ENCODE measurements at regions not wholly inside any gene's neighbourhood (a gene's known extent, or its start where the extent isn't known, plus 50 kb on each side); places are given as distances from the start of the nearest gene placed in this dataset.

DNA sequence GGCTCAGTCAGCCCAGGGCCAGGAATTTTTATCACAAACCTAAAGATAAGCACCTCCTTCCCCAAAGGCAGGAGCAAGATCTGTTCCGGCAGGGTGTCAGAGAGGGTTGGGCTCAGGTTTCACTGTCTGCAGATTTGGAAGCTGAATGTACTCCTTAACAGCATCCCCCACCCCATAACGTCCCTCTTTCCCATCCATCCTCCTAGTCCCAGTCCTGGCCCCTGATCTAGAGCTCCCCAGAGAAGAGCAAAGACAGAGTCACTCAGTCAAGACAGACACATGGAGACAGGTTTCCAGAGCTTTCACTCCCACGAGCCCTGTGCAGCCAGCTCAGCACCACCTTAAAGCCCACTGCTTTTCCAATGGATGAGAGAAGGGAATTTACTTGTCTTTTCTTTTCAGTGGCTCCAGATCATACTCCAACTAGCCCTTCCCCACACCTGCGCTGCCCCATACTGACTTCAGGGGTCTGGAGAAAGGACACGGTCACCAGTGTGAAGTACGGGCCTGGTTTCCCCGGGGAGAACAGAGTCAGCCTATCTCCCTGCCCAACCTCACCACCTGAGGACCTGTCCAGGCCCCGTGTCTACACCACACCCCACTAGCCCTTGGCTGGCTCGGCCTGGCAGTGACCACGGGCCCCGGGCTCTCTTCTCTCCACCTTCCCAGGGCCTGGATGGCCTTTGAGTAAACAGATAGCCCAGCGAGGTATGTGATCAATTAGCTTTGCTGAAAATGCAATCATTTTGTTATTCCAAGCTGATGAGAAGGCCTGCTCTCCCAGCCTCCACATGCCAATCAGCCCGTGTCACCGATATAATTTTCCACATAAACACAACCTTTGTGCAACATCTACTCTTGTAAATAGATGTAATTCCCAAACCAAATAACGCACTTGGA lies 249.1 kb downstream of the FOXD2 start:
- Mint-ChIP-seq H3K4me1 (peaks cover 38% of the 10 kb centered on the region), H3K4me3 (no peak overlapping the region), H3K9me3 (no peaks in the 10 kb centered on the region), H3K27me3 (ENCODE audit: low read depth) (peaks cover 3% of the 10 kb centered on the region), H3K27ac (peak overlapping the region; percentile 60; the same call in 1 of the 2 replicates), H3K36me3 (no peaks in the 10 kb centered on the region)
- TF ChIP-seq JAZF1 (CRISPR knock-in tag; IDR thresholded peaks at IDR 0.05) (no peak), TCF7 (CRISPR knock-in tag; IDR thresholded peaks at IDR 0.05; ENCODE audit: low read depth) (no peak)
- TF ChIP-seq, protein P1, sequence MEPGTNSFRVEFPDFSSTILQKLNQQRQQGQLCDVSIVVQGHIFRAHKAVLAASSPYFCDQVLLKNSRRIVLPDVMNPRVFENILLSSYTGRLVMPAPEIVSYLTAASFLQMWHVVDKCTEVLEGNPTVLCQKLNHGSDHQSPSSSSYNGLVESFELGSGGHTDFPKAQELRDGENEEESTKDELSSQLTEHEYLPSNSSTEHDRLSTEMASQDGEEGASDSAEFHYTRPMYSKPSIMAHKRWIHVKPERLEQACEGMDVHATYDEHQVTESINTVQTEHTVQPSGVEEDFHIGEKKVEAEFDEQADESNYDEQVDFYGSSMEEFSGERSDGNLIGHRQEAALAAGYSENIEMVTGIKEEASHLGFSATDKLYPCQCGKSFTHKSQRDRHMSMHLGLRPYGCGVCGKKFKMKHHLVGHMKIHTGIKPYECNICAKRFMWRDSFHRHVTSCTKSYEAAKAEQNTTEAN (CRISPR knock-in tag; IDR thresholded peaks at IDR 0.05) = no peak
- ATAC-seq (peak; percentile 74), DNase-seq (ENCODE audit: low spot score) (no peak)
- POLR2A ChIA-PET = no interaction called here
- CTCF ChIA-PET = interaction anchor here (1.0 to 4.8 kb wide), 12 partner anchors 11 to 508 kb away, joined by 3 to 19 read pairs (median 5); partner anchors contain the start of gene FOXD2

- no peak overlapping the region for H3K27ac Mint-ChIP-seq
- peaks cover 3% of the 10 kb centered on the region; the same call in 1 of the 2 replicates for H3K27me3 Mint-ChIP-seq (ENCODE audit: low read depth)
- no peak for TF ChIP-seq MYBL2 (CRISPR knock-in tag; IDR thresholded peaks at IDR 0.05)
- no peak for TF ChIP-seq ZNF263 (CRISPR knock-in tag; IDR thresholded peaks at IDR 0.05; ENCODE audit: low read depth)
- no peak for TF ChIP-seq GABPB1 (CRISPR knock-in tag; IDR thresholded peaks at IDR 0.05)
- no peak for TF ChIP-seq HMGA2 (CRISPR knock-in tag; IDR thresholded peaks at IDR 0.05)
- no peak for TF ChIP-seq RORB (CRISPR knock-in tag; IDR thresholded peaks at IDR 0.05)
- TF ChIP-seq ZNF317 (CRISPR knock-in tag; IDR thresholded peaks at IDR 0.05; ENCODE audit: borderline replicate concordance, low read depth) = no peak
- TF ChIP-seq, protein P2, sequence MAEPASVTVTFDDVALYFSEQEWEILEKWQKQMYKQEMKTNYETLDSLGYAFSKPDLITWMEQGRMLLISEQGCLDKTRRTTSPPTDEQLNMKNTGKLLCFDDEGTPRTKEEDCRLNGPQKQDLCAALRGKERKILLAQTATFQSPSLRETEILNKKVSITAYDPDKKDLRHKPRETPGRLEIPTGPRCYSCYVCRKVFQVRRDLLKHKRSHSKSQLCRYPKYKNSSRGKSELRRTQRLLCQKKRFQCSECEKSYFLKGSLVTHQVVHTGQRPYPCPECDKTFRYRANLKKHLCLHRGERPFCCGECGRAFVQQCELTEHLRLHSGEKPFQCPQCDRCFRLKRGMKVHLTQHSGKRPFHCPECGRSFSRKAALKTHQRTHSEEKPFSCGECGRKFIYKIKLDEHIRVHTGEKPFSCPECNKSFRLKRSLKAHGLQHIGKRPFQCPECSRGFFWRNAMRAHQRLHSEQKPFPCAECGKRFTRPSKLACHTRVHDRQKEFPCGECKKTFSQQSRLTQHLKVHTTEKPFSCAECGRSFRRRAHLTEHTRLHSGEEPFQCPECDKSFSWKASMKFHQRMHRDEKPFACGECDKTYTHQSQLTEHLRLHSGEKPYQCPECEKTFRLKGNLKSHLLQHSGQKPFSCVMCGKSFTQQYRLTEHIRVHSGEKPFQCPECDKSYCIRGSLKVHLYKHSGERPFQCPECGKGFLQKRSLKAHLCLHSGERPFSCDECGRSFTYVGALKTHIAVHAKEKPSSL (CRISPR knock-in tag; conservative IDR thresholded peaks at IDR 0.05) = no peak
- TF ChIP-seq GRHL2 (CRISPR knock-in tag; IDR thresholded peaks at IDR 0.05; ENCODE audit: insufficient replicate concordance, severe bottlenecking) = no peak
- no peak for TF ChIP-seq MXD4 (CRISPR knock-in tag; IDR thresholded peaks at IDR 0.05; ENCODE audit: borderline replicate concordance)
- ChIA-PET POLR2A (no interaction called here), CTCF (interaction anchor here (1.1 to 4.8 kb wide), 11 partner anchors 21 to 509 kb away, joined by 4 to 19 read pairs (median 7); partner anchors contain the start of gene FOXD2)
- no peak for DNase-seq (ENCODE audit: low spot score)
- no peaks in the 10 kb centered on the region for H3K36me3 Mint-ChIP-seq
- H3K4me3 Mint-ChIP-seq = no peak overlapping the region
- peak; percentile 28 for ATAC-seq
- H3K4me1 Mint-ChIP-seq = peaks cover 38% of the 10 kb centered on the region
- H3K9me3 Mint-ChIP-seq = no peaks in the 10 kb centered on the region
Measured at GRCh38 chr1:47687631-47688460, 250.0 kb downstream of the FOXD2 start.

DNA sequence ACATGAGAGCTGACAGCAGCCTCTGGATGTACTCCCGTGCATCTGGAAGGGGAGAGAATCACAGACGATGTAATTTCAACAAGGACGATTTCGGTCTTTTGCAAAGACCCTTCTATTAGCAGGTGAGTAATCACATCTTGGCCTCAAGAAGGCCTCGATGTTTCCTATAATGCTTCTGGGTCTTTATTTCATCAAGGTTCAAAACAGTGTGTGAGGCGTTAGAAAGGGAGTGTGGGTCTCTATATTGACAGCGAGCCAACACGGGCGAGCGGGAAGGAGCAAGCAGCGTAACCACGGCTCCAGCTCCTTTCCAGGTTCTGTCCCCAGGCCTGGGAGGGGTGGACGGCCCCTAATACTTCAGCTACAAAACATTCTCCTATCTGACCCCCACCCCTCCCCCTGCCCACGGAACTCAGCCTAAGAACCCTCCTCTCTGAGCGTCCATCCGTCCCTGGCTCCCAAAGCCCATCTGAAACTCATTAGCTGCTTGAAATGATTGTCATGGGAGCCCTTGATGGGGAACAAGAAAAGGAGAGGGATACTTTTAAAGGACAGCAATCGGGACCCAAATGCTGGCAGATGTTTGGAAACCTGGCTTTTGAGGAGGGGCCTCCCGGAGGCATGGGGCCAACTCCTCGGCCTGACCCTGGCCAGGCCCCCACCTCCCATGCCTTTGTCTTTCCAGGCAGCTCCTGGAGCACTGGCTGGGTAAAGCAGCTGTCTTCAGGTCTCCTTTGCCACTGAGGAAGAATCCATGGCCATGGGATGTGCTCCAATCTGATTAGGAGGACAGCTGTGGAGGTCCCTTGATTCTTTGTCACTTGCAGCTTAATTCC lies 250.8 kb downstream of the FOXD2 start:
- ATAC-seq (no peak), DNase-seq (ENCODE audit: low spot score) (no peak)
- H3K9me3 Mint-ChIP-seq = no peaks in the 10 kb centered on the region
- no peak overlapping the region for H3K27ac Mint-ChIP-seq
- H3K27me3 Mint-ChIP-seq (ENCODE audit: low read depth) = peaks cover 3% of the 10 kb centered on the region; the same call in 1 of the 2 replicates
- CTCF ChIA-PET = interaction anchor here (0.8 to 4.8 kb wide), 8 partner anchors 20 to 510 kb away, joined by 3 to 19 read pairs (median 6); partner anchors contain the start of gene FOXD2
- peaks cover 38% of the 10 kb centered on the region for H3K4me1 Mint-ChIP-seq
- TF ChIP-seq ELF4 (CRISPR knock-in tag; IDR thresholded peaks at IDR 0.05; ENCODE audit: low read depth) = no peak
- TF ChIP-seq, protein P3, sequence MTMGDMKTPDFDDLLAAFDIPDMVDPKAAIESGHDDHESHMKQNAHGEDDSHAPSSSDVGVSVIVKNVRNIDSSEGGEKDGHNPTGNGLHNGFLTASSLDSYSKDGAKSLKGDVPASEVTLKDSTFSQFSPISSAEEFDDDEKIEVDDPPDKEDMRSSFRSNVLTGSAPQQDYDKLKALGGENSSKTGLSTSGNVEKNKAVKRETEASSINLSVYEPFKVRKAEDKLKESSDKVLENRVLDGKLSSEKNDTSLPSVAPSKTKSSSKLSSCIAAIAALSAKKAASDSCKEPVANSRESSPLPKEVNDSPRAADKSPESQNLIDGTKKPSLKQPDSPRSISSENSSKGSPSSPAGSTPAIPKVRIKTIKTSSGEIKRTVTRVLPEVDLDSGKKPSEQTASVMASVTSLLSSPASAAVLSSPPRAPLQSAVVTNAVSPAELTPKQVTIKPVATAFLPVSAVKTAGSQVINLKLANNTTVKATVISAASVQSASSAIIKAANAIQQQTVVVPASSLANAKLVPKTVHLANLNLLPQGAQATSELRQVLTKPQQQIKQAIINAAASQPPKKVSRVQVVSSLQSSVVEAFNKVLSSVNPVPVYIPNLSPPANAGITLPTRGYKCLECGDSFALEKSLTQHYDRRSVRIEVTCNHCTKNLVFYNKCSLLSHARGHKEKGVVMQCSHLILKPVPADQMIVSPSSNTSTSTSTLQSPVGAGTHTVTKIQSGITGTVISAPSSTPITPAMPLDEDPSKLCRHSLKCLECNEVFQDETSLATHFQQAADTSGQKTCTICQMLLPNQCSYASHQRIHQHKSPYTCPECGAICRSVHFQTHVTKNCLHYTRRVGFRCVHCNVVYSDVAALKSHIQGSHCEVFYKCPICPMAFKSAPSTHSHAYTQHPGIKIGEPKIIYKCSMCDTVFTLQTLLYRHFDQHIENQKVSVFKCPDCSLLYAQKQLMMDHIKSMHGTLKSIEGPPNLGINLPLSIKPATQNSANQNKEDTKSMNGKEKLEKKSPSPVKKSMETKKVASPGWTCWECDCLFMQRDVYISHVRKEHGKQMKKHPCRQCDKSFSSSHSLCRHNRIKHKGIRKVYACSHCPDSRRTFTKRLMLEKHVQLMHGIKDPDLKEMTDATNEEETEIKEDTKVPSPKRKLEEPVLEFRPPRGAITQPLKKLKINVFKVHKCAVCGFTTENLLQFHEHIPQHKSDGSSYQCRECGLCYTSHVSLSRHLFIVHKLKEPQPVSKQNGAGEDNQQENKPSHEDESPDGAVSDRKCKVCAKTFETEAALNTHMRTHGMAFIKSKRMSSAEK (CRISPR knock-in tag; IDR thresholded peaks at IDR 0.05; ENCODE audit: borderline replicate concordance) = no peak
- TF ChIP-seq, protein P4, sequence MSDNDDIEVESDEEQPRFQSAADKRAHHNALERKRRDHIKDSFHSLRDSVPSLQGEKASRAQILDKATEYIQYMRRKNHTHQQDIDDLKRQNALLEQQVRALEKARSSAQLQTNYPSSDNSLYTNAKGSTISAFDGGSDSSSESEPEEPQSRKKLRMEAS (CRISPR knock-in tag; IDR thresholded peaks at IDR 0.05) = no peak
- TF ChIP-seq ZNF423 (CRISPR knock-in tag; IDR thresholded peaks at IDR 0.05) = no peak
- TF ChIP-seq FOXJ3 (CRISPR knock-in tag; IDR thresholded peaks at IDR 0.05; ENCODE audit: borderline replicate concordance) = no peak
- no peak for TF ChIP-seq CDX4 (CRISPR knock-in tag; IDR thresholded peaks at IDR 0.05; ENCODE audit: borderline replicate concordance)
- no peak for TF ChIP-seq OVOL2 (CRISPR knock-in tag; IDR thresholded peaks at IDR 0.05; ENCODE audit: borderline replicate concordance)
- POLR2A ChIA-PET = no interaction called here
- no peaks in the 10 kb centered on the region for H3K36me3 Mint-ChIP-seq
- H3K4me3 Mint-ChIP-seq = no peak overlapping the region

Data from WTC11 (cell line).